ENCODE measurements at regions not wholly inside any gene's neighbourhood (a gene's known extent, or its start where the extent isn't known, plus 50 kb on each side); places are given as distances from the start of the nearest gene placed in this dataset.

GRCh38 chr5:105708442-105708841, 1962.3 kb downstream of the EFNA5 start:
- DNase-seq (ENCODE audit: low read depth in 2 of 2) = no peak

- no peak for DNase-seq (ENCODE audit: low read depth in 2 of 2)
These were observed 1968.4 kb downstream of the EFNA5 start for GRCh38 chr5:105702323-105702722.

GRCh38 chr5:105696440-105696839, 1974.3 kb downstream of the EFNA5 start:
- DNase-seq (ENCODE audit: low read depth in 2 of 2) = no peak

GRCh38 chr5:105695941-105696340, 1974.8 kb downstream of the EFNA5 start:
- DNase-seq (ENCODE audit: low read depth in 2 of 2) = no peak

- DNase-seq (ENCODE audit: low read depth in 2 of 2) = no peak
These were observed 1981.1 kb downstream of the EFNA5 start for GRCh38 chr5:105689596-105689995.

- no peak for DNase-seq (ENCODE audit: low read depth in 2 of 2)
These were observed 1982.4 kb downstream of the EFNA5 start for GRCh38 chr5:105688227-105688792.

GRCh38 chr5:105687493-105687892, 1983.2 kb downstream of the EFNA5 start:
- no peak for DNase-seq (ENCODE audit: low read depth in 2 of 2)

- no peak for DNase-seq (ENCODE audit: low read depth in 2 of 2)
These were observed 1984.9 kb downstream of the EFNA5 start for GRCh38 chr5:105685884-105686283.

GRCh38 chr5:105684799-105685198, 1985.9 kb downstream of the EFNA5 start:
- no peak for DNase-seq (ENCODE audit: low read depth in 2 of 2)

- DNase-seq (ENCODE audit: low read depth in 2 of 2) = no peak
These were observed 1989.8 kb downstream of the EFNA5 start for GRCh38 chr5:105680858-105681475.

GRCh38 chr5:105677291-105677690, 1993.4 kb downstream of the EFNA5 start:
- no peak for DNase-seq (ENCODE audit: low read depth in 2 of 2)

GRCh38 chr5:105670596-105670995, 2000.1 kb downstream of the EFNA5 start:
- no peak for DNase-seq (ENCODE audit: low read depth in 2 of 2)

GRCh38 chr5:105663671-105664070, 2007.1 kb downstream of the EFNA5 start:
- DNase-seq (ENCODE audit: low read depth in 2 of 2) = no peak

GRCh38 chr5:105659396-105659795, 2011.3 kb downstream of the EFNA5 start:
- DNase-seq (ENCODE audit: low read depth in 2 of 2) = no peak

GRCh38 chr5:105640328-105640727, 2030.4 kb downstream of the EFNA5 start:
- DNase-seq (ENCODE audit: low read depth in 2 of 2) = no peak

- no peak for DNase-seq (ENCODE audit: low read depth in 2 of 2)
These were observed 2031.2 kb downstream of the EFNA5 start for GRCh38 chr5:105639511-105639910.

- DNase-seq (ENCODE audit: low read depth in 2 of 2) = no peak
These were observed 2031.7 kb downstream of the EFNA5 start for GRCh38 chr5:105639068-105639467.

GRCh38 chr5:105638437-105638836, 2032.3 kb downstream of the EFNA5 start:
- DNase-seq (ENCODE audit: low read depth in 2 of 2) = no peak

- DNase-seq (ENCODE audit: low read depth in 2 of 2) = no peak
These were observed 2038.7 kb downstream of the EFNA5 start for GRCh38 chr5:105632043-105632442.

- DNase-seq (ENCODE audit: low read depth in 2 of 2) = no peak
These were observed 2039.9 kb downstream of the EFNA5 start for GRCh38 chr5:105630803-105631202.

GRCh38 chr5:105619725-105620124, 2051.0 kb downstream of the EFNA5 start:
- no peak for DNase-seq (ENCODE audit: low read depth in 2 of 2)

- DNase-seq (ENCODE audit: low read depth in 2 of 2) = no peak
These were observed 2053.1 kb downstream of the EFNA5 start for GRCh38 chr5:105617436-105618215.

GRCh38 chr5:105616599-105616998, 2054.0 kb upstream of the NUDT12 start:
- DNase-seq (ENCODE audit: low read depth in 2 of 2) = no peak

Data from stimulated activated CD4-positive, alpha-beta T cell treated with anti-CD3 and anti-CD28 coated beads, Interleukin-4, amount 100 ng/mL, for 48 hours (primary cell).